Neural crest cell (in vitro differentiated cells): ENCODE measurements at regions not wholly inside any gene's neighbourhood (a gene's known extent, or its start where the extent isn't known, plus 50 kb on each side); places are given as distances from the start of the nearest gene placed in this dataset.
A peak's percentile ranks its signal among the peaks of the same experiment; 100 is the strongest.

Source experiments
- DNase-seq: peaks from one replicate; pipeline ENCODE4 v3.0.0; 2021; ENCODE audit warnings: low read depth, mixed read lengths, low spot score
- H3K27ac Mint-ChIP-seq: one replicate; pipeline ENCODE4 v1.8.0; 2021; ENCODE audit warnings: mild to moderate bottlenecking, mixed read lengths; ENCODE audit not compliant: unreplicated experiment
- H3K27me3 Mint-ChIP-seq: 2 replicates; pipeline ENCODE4 v1.8.0; 2021; ENCODE audit warnings: low read depth, mild to moderate bottlenecking, mixed read lengths
- H3K36me3 Mint-ChIP-seq: 2 replicates; pipeline ENCODE4 v1.8.0; 2021; ENCODE audit warnings: low read depth, mild to moderate bottlenecking, mixed read lengths
- H3K4me1 Mint-ChIP-seq: 2 replicates; pipeline ENCODE4 v1.8.0; 2021; ENCODE audit warnings: mixed read lengths
- H3K4me3 Mint-ChIP-seq: one replicate; pipeline ENCODE4 v1.8.0; 2021; ENCODE audit warnings: mild to moderate bottlenecking, mixed read lengths
- H3K9me3 Mint-ChIP-seq: 2 replicates; pipeline ENCODE4 v1.8.0; 2021; ENCODE audit warnings: mixed read lengths
- TF ChIP-seq, protein P1 (sequence below): fragments of 200-600 bp; sonication (generic); conservative IDR thresholded peaks from 2 replicates; pipeline ENCODE4 v1.5.0; 2021; ENCODE audit warnings: antibody characterized with exemption, mild to moderate bottlenecking

DNA sequence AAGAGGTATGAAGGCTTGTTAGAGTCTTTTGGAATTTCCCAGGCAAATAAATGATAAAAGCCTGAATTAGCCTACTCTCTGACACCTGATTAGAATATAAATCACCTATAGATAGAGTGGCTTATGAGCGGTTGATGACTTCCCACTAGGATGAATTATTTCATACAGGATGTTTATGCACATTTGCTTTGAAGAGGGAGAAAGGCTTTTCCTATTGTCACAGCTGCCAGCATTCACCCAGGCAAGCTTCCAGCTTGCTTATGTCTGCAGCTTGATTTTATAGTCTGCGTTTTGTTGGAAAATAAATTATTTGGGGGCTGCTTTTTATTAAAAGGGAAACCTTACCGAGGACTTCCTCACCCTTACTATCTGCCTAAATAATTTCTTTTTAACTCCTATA, 51.3 kb upstream of the EIF2S2 start:
- Mint-ChIP-seq H3K36me3 (no peaks in the 10 kb centered on the region), H3K27me3 (no peaks in the 10 kb centered on the region), H3K9me3 (peaks cover under 1% of the 10 kb centered on the region), H3K4me1 (peaks cover 11% of the 10 kb centered on the region), H3K27ac (no peak overlapping the region), H3K4me3 (no peak overlapping the region)
- no peak for DNase-seq
- TF ChIP-seq, protein P1, sequence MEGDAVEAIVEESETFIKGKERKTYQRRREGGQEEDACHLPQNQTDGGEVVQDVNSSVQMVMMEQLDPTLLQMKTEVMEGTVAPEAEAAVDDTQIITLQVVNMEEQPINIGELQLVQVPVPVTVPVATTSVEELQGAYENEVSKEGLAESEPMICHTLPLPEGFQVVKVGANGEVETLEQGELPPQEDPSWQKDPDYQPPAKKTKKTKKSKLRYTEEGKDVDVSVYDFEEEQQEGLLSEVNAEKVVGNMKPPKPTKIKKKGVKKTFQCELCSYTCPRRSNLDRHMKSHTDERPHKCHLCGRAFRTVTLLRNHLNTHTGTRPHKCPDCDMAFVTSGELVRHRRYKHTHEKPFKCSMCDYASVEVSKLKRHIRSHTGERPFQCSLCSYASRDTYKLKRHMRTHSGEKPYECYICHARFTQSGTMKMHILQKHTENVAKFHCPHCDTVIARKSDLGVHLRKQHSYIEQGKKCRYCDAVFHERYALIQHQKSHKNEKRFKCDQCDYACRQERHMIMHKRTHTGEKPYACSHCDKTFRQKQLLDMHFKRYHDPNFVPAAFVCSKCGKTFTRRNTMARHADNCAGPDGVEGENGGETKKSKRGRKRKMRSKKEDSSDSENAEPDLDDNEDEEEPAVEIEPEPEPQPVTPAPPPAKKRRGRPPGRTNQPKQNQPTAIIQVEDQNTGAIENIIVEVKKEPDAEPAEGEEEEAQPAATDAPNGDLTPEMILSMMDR = no peak

DNA sequence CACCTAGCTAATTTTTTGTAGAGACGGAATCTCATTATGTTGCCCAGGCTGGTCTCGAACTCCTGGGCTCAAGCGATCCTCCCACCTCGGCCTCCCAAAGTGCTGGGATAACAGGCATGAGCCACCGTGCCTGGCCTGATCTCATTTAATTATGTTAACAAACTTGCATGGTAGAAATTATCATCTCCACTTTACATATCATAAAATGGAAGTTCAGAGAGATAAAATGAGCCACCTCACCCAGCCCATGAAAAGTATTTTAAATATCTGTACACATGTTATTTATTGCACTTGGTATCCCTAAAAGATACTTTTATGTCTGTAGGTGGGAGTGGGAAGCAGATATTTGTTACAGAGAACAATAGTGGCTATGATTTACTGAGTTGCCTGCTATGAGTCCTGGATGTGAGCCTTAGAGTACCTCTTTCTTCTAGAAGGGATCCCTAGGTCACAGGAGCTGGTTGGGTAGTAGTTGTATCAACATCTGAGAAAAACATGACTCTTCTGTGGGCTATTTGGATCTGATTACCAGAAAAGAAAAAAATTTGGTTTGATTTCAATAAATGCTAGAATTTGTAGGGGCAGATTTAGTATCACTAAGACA, 52.4 kb upstream of the EIF2S2 start:
- TF ChIP-seq, protein P1 = no peak
- H3K4me3 Mint-ChIP-seq = no peak overlapping the region
- peaks cover 11% of the 10 kb centered on the region for H3K4me1 Mint-ChIP-seq
- H3K27me3 Mint-ChIP-seq = no peaks in the 10 kb centered on the region
- H3K27ac Mint-ChIP-seq = peak overlapping the region; percentile 15
- no peaks in the 10 kb centered on the region for H3K36me3 Mint-ChIP-seq
- H3K9me3 Mint-ChIP-seq = no peaks in the 10 kb centered on the region
- no peak for DNase-seq

DNA sequence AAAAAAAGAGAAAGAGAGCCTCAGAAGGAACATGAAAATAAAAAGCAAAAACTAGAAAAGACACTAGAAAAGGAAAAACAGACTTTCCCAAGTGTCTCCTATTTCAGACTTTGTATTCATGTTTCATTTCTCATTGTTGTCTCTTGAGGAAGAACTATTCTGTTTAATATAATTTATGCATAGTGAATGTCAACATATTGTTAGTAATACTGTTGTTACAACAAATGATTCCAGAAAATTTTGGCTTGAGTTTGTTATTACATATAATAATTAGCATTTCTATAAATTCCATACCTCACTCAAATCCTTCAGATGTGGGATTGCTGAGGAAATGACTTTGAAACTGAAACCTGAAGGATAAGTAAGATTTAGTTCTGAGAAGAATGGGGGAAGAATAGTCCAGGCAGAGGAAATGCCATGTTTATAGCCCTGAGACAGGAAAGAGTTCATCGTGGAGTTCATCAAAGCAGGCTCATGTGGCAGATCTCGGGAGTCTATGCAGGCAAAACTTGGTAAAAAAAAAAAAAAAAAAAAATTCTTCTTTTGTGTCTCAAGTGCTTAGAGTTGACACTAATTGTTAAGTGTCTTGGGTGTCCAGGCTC, 53.1 kb upstream of the EIF2S2 start:
- Mint-ChIP-seq H3K27ac (no peak overlapping the region), H3K36me3 (no peaks in the 10 kb centered on the region), H3K9me3 (no peaks in the 10 kb centered on the region), H3K4me1 (peaks cover 11% of the 10 kb centered on the region), H3K27me3 (no peaks in the 10 kb centered on the region), H3K4me3 (no peak overlapping the region)
- TF ChIP-seq, protein P1 = no peak
- no peak for DNase-seq

DNA sequence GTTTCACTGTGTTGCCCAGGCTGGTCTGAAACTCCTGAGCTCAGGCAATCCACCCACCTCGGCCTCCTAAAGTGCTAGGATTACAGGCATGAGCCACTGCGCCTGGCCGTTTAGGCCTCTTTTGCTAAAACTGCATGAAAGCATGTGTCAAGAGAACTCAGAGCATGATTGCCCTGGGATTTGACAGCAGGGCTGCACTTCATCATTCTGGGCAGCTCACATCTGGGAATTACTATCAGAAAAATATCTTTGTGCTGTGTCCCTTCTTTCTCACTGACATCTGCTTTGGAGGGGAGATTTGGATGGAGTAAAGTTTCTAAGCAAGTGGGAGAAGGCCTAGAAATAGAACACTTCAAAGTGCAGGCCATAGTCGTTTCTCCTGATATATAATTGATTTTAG, 59.6 kb upstream of the EIF2S2 start:
- Mint-ChIP-seq H3K4me3 (no peak overlapping the region), H3K27ac (no peak overlapping the region), H3K27me3 (no peaks in the 10 kb centered on the region), H3K36me3 (no peaks in the 10 kb centered on the region), H3K4me1 (no peaks in the 10 kb centered on the region), H3K9me3 (no peaks in the 10 kb centered on the region)
- DNase-seq = no peak
- TF ChIP-seq, protein P1 = no peak

DNA sequence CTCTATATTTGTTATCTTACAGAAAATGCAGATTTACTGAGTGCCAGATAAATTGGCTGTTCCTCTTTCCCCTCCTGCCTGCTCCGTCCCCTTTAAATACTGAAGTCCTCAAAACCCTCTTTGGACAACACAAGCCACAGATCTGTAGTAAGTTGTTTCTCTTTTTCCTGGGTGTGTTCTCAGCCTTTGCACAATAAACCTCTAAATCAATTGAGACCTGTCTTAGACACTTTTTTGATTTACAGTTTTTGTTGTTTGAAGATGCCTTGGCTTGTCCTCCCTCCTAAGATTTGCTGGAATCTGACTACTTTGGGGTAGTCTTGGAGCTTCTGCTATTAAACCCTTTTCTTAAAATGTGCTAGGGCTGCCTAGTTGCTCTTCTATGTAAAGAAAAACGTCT, 60.9 kb upstream of the EIF2S2 start:
- no peak overlapping the region for H3K27ac Mint-ChIP-seq
- TF ChIP-seq, protein P1 = no peak
- no peaks in the 10 kb centered on the region for H3K9me3 Mint-ChIP-seq
- no peaks in the 10 kb centered on the region for H3K4me1 Mint-ChIP-seq
- no peaks in the 10 kb centered on the region for H3K36me3 Mint-ChIP-seq
- H3K4me3 Mint-ChIP-seq = no peak overlapping the region
- H3K27me3 Mint-ChIP-seq = no peaks in the 10 kb centered on the region
- DNase-seq = no peak
